RWPE2 (cell line): ENCODE measurements at regions not wholly inside any gene's neighbourhood (a gene's known extent, or its start where the extent isn't known, plus 50 kb on each side); places are given as distances from the start of the nearest gene placed in this dataset.
"Not testable (repeated sequence)": the region's sequence is repeated elsewhere in the genome, so short reads cannot be mapped to it uniquely, and the experiment has no call there.

Experiments used
- ATAC-seq: fragments of 200-7000 bp; cut with Tn5 transposase; 3 replicates; pipeline ENCODE4 v1.9.1; 2021; ENCODE audit warnings: low read depth
- DNase-seq: peaks from one replicate; pipeline ENCODE4 v3.0.0-alpha.2; 2020; ENCODE audit warnings: low spot score
- H3K27ac ChIP-seq: fragments of 450-650 bp; 2 replicates; pipeline ENCODE4 v1.5.1; 2017; ENCODE audit warnings: mild to moderate bottlenecking; ENCODE audit not compliant: poor library complexity, severe bottlenecking
- H3K27me3 ChIP-seq: fragments of 250-450 bp; sonication (Bioruptor Pico); 2 replicates; pipeline ENCODE4 v1.5.1; 2021; ENCODE audit warnings: mild to moderate bottlenecking, moderate library complexity; ENCODE audit not compliant: insufficient read depth, poor library complexity, severe bottlenecking
- H3K36me3 ChIP-seq: fragments of 250-450 bp; sonication (Bioruptor Pico); 2 replicates; pipeline ENCODE4 v1.5.1; 2020; ENCODE audit warnings: low read depth, mild to moderate bottlenecking, moderate library complexity
- H3K4me1 ChIP-seq: fragments of 250-450 bp; sonication (Bioruptor Pico); 2 replicates; pipeline ENCODE4 v1.5.1; 2021; ENCODE audit warnings: mild to moderate bottlenecking, moderate library complexity; ENCODE audit not compliant: insufficient read depth, poor library complexity, severe bottlenecking
- H3K4me3 ChIP-seq: fragments of 250-450 bp; sonication (Bioruptor Pico); 2 replicates; pipeline ENCODE4 v1.5.1; 2021; ENCODE audit warnings: mild to moderate bottlenecking, moderate library complexity; ENCODE audit not compliant: severe bottlenecking
- H3K9me3 ChIP-seq: fragments of 250-450 bp; sonication (Bioruptor Pico); 2 replicates; pipeline ENCODE4 v1.5.1; 2021; ENCODE audit warnings: mild to moderate bottlenecking, moderate library complexity; ENCODE audit not compliant: severe bottlenecking
- TF ChIP-seq, protein P1 (sequence below): fragments of 450-650 bp; IDR thresholded peaks from one replicate; pipeline ENCODE4 v1.5.1; 2017; ENCODE audit warnings: mild to moderate bottlenecking, moderate library complexity; ENCODE audit not compliant: poor library complexity, severe bottlenecking

DNA sequence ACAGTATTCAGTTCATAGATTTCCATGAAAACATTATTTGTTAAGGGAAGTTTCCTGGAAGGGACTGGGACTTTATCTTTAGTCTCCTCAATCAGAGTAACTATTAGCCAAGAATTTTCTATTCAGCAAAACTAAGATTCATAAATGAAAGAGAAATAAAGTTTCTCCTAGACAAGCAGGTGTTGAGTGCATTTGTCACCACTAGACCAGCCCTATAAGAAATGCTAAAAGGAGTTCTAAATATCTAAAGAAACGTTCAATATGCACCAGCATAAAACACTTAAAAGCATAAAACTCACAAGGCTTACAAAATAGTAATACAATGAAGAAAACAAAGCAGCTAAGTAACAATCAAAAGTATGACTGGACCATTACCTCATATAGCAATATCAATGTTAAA, 423.0 kb downstream of the TECRL start:
- TF ChIP-seq, protein P1, sequence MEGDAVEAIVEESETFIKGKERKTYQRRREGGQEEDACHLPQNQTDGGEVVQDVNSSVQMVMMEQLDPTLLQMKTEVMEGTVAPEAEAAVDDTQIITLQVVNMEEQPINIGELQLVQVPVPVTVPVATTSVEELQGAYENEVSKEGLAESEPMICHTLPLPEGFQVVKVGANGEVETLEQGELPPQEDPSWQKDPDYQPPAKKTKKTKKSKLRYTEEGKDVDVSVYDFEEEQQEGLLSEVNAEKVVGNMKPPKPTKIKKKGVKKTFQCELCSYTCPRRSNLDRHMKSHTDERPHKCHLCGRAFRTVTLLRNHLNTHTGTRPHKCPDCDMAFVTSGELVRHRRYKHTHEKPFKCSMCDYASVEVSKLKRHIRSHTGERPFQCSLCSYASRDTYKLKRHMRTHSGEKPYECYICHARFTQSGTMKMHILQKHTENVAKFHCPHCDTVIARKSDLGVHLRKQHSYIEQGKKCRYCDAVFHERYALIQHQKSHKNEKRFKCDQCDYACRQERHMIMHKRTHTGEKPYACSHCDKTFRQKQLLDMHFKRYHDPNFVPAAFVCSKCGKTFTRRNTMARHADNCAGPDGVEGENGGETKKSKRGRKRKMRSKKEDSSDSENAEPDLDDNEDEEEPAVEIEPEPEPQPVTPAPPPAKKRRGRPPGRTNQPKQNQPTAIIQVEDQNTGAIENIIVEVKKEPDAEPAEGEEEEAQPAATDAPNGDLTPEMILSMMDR = no peak
- no peak for DNase-seq
- H3K27ac ChIP-seq = no peak overlapping the region
- no peaks in the 10 kb centered on the region for H3K36me3 ChIP-seq
- peaks cover 5% of the 10 kb centered on the region for H3K9me3 ChIP-seq
- no peak for ATAC-seq
- no peak overlapping the region for H3K4me3 ChIP-seq
- H3K27me3 ChIP-seq = no peaks in the 10 kb centered on the region
- H3K4me1 ChIP-seq = no peaks in the 10 kb centered on the region

DNA sequence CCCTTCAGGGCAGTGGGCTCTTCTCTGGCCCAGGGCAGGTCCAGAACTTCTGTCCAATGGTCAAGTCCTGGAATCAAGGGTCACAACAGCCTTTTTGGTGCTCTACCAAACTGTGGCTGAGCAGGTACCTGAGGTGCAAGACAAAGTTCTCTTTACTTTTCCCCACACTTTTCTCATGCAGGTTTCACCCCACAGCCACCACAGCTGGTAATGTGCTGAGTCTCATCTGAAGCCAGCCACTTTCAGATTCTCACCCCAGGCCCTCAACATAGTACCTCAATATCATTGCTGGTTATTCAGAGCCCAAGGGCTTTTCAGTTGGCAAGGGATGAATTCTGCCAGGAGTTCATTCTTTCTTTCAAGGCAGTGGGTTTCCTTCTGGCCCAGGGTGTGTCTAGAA, 426.0 kb downstream of the TECRL start:
- ATAC-seq (no peak), DNase-seq (no peak)
- H3K27ac ChIP-seq = no peak overlapping the region
- peaks cover 5% of the 10 kb centered on the region for H3K9me3 ChIP-seq
- H3K4me3 ChIP-seq = no peak overlapping the region
- H3K27me3 ChIP-seq = no peaks in the 10 kb centered on the region
- no peaks in the 10 kb centered on the region for H3K36me3 ChIP-seq
- no peaks in the 10 kb centered on the region for H3K4me1 ChIP-seq
- TF ChIP-seq, protein P1 = no peak

DNA sequence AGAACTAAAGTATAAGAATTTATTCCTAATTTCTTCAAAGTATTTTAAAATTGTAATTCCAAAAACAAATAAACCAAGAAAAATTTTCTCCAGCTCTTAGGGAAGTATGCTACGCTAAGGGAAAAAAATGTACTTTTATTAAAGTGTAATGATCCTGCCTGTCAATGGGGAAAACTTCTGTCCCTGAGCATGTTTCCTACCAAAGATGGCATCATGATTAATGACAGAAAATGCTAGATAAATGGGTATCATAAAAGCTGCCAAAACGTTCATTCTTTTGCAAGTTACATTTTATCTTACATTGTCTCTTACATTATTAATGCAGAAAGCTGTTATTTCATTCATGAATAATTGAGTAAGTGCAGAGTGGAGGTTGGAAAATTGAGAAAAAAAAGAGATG, 443.4 kb downstream of the TECRL start:
- no peak overlapping the region for H3K27ac ChIP-seq
- no peaks in the 10 kb centered on the region for H3K27me3 ChIP-seq
- H3K4me3 ChIP-seq = no peak overlapping the region
- H3K36me3 ChIP-seq = no peaks in the 10 kb centered on the region
- no peaks in the 10 kb centered on the region for H3K4me1 ChIP-seq
- TF ChIP-seq, protein P1 = no peak
- no peak for ATAC-seq
- DNase-seq = no peak
- no peaks in the 10 kb centered on the region for H3K9me3 ChIP-seq

DNA sequence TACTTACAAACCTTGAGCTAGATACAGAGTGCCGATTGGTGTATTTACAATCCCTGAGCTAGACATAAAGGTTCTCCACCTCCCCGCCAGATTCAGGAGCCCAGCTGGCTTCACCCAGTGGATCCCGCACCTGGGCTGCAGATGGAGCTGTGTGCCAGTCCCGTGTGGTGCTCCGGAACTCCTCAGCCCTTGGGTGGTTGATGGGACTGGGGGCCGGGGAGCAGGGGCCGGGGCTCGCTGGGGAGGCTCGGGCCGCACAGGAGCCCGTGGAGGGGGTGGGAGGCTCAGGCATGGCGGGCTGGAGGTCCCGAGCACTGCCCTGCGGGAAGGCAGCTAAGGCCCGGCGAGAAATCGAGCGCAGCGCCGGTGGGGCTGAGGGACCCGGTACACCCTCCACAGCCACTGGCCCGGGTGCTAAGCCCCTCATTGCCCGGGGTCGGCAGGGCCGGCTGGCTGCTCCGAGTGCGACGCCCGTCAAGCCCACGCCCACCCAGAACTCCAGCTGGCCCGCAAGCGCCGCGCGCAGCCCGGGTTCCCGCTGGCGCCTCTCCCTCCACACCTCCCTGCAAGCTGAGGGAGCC, 466.5 kb downstream of the TECRL start:
- H3K4me1 ChIP-seq, H3K4me3 ChIP-seq, H3K27me3 ChIP-seq, H3K9me3 ChIP-seq, H3K36me3 ChIP-seq, H3K27ac ChIP-seq, DNase-seq, ATAC-seq: not testable (repeated sequence)

DNA sequence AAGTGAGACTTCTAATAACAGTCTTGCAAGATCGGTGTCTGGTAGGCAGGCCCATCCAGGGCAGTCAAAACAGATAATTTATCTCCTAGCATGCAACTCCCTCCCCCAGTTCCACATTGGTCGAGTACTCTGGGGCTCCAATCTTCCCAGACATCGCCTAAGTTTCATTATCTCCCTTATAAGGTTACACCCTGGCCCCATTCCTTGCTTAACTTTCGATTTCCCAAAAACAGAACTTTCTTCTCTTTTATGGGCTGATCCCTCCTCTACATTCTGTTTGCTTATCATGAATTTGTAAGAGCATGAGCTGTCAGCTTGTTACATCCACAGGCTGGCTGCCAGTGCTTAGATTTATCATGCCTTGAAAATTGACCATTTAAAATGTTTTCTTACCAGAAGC, 471.3 kb downstream of the TECRL start:
- H3K27ac ChIP-seq = no peak overlapping the region

More for the DNA sequence above, 471.3 kb downstream of the TECRL start:
- no peaks in the 10 kb centered on the region for H3K9me3 ChIP-seq
- H3K36me3 ChIP-seq = no peaks in the 10 kb centered on the region
- TF ChIP-seq, protein P1 = no peak
- ATAC-seq (peak; percentile 81), DNase-seq (no peak)
- no peak overlapping the region for H3K4me3 ChIP-seq
- H3K27me3 ChIP-seq = no peaks in the 10 kb centered on the region
- H3K4me1 ChIP-seq = no peaks in the 10 kb centered on the region
